OCI-LY7 (cell line): ENCODE measurements at regions not wholly inside any gene's neighbourhood (a gene's known extent, or its start where the extent isn't known, plus 50 kb on each side); places are given as distances from the start of the nearest gene placed in this dataset.

ENCODE experiments used
- CTCF ChIP-seq: fragments of 200-600 bp; sonication (generic); conservative IDR thresholded peaks from 2 replicates; pipeline ENCODE4 v1.5.1; 2014; ENCODE audit warnings: mild to moderate bottlenecking, antibody characterized with exemption, low read length, moderate library complexity, mixed read lengths
- EZH2phosphoT487 ChIP-seq: fragments of 200-600 bp; sonication (generic); IDR thresholded peaks from 2 replicates; pipeline ENCODE4 v1.6.1; 2018; ENCODE audit warnings: low read depth, borderline replicate concordance, mild to moderate bottlenecking, mixed run types, antibody characterized with exemption, low read length, moderate library complexity, mixed read lengths

- TF ChIP-seq CTCF (no peak), EZH2phosphoT487 (no peak)
Observed at GRCh38 chrX:129193357-129193756, 329.9 kb downstream of the SMARCA1 start.
